ENCODE measurements at regions not wholly inside any gene's neighbourhood (a gene's known extent, or its start where the extent isn't known, plus 50 kb on each side); places are given as distances from the start of the nearest gene placed in this dataset.

GRCh38 chr19:31058676-31059340, 290.4 kb downstream of the TSHZ3 start (continued):
- TF ChIP-seq CHD7 (IDR thresholded peaks at IDR 0.05; ENCODE audit: insufficient replicate concordance, low read length) (no peak), POLR2A (IDR thresholded peaks at IDR 0.05; ENCODE audit: control extremely low read depth in 1 of 2, low read depth in 2 of 2, low read length in 2 of 2) (no peak), SAP30 (IDR thresholded peaks at IDR 0.05; ENCODE audit: insufficient read depth, insufficient replicate concordance, low read length) (no peak), KDM5A (IDR thresholded peaks at IDR 0.05; ENCODE audit: low read length) (no peak), ZNF274 (IDR thresholded peaks at IDR 0.05; ENCODE audit: borderline replicate concordance, extremely low read depth, low read length) (no peak), PHF8 (conservative IDR thresholded peaks at IDR 0.05; ENCODE audit: low read depth, low read length) (no peak), TBP (IDR thresholded peaks at IDR 0.05; ENCODE audit: low read depth, low read length) (no peak), E2F6 (IDR thresholded peaks at IDR 0.05) (no peak), ASH2L (IDR thresholded peaks at IDR 0.05; ENCODE audit: low read length) (no peak)
